HG02759 (cell line): ENCODE measurements at regions not wholly inside any gene's neighbourhood (a gene's known extent, or its start where the extent isn't known, plus 50 kb on each side); places are given as distances from the start of the nearest gene placed in this dataset.
"Not testable (repeated sequence)": the region's sequence is repeated elsewhere in the genome, so short reads cannot be mapped to it uniquely, and the experiment has no call there.

Experiments
- ATAC-seq: cut with Tn5 transposase; IDR thresholded peaks from one replicate; pipeline ENCODE4 v1.9.1; 2021; ENCODE audit warnings: mild to moderate bottlenecking, moderate library complexity; ENCODE audit not compliant: unreplicated experiment

- no peak for ATAC-seq
Observed at GRCh38 chr14:30153717-30154116, 226.1 kb upstream of the PRKD1 start.

- no peak for ATAC-seq
Observed at GRCh38 chr14:30156571-30156970, 228.9 kb upstream of the PRKD1 start.

- no peak for ATAC-seq
Observed at GRCh38 chr14:30158299-30158698, 230.7 kb upstream of the PRKD1 start.

- no peak for ATAC-seq
Observed at GRCh38 chr14:30159374-30159773, 231.7 kb upstream of the PRKD1 start.

GRCh38 chr14:30160608-30161007, 233.0 kb upstream of the PRKD1 start:
- no peak for ATAC-seq

GRCh38 chr14:30162066-30162465, 234.4 kb upstream of the PRKD1 start:
- ATAC-seq: no peak

- ATAC-seq: no peak
Observed at GRCh38 chr14:30165255-30165654, 237.6 kb upstream of the PRKD1 start.

GRCh38 chr14:30177781-30178180, 250.1 kb upstream of the PRKD1 start:
- no peak for ATAC-seq

- ATAC-seq: no peak
Observed at GRCh38 chr14:30179381-30180130, 251.9 kb upstream of the PRKD1 start.

- no peak for ATAC-seq
Observed at GRCh38 chr14:30180219-30180618, 252.6 kb upstream of the PRKD1 start.

GRCh38 chr14:30185832-30186231, 258.2 kb upstream of the PRKD1 start:
- ATAC-seq: no peak

- no peak for ATAC-seq
Observed at GRCh38 chr14:30191639-30192279, 264.1 kb upstream of the PRKD1 start.

- no peak for ATAC-seq
Observed at GRCh38 chr14:30193101-30193500, 265.5 kb upstream of the PRKD1 start.

- ATAC-seq: no peak
Observed at GRCh38 chr14:30193845-30194501, 266.3 kb upstream of the PRKD1 start.

GRCh38 chr14:30194741-30195148, 267.1 kb upstream of the PRKD1 start:
- ATAC-seq: no peak

GRCh38 chr14:30195941-30196340, 268.3 kb upstream of the PRKD1 start:
- ATAC-seq: no peak

GRCh38 chr14:30196861-30197260, 269.2 kb upstream of the PRKD1 start:
- ATAC-seq: no peak

- not testable (repeated sequence) for ATAC-seq
Observed at GRCh38 chr14:30198720-30199119, 271.1 kb upstream of the PRKD1 start.

- ATAC-seq: no peak
Observed at GRCh38 chr14:30204431-30204980, 276.9 kb upstream of the PRKD1 start.

- ATAC-seq: no peak
Observed at GRCh38 chr14:30209136-30209535, 281.5 kb upstream of the PRKD1 start.

GRCh38 chr14:30210630-30211029, 283.0 kb upstream of the PRKD1 start:
- no peak for ATAC-seq

- no peak for ATAC-seq
Observed at GRCh38 chr14:30211326-30211725, 283.7 kb upstream of the PRKD1 start.
